ENCODE measurements at regions not wholly inside any gene's neighbourhood (a gene's known extent, or its start where the extent isn't known, plus 50 kb on each side); places are given as distances from the start of the nearest gene placed in this dataset.

DNA sequence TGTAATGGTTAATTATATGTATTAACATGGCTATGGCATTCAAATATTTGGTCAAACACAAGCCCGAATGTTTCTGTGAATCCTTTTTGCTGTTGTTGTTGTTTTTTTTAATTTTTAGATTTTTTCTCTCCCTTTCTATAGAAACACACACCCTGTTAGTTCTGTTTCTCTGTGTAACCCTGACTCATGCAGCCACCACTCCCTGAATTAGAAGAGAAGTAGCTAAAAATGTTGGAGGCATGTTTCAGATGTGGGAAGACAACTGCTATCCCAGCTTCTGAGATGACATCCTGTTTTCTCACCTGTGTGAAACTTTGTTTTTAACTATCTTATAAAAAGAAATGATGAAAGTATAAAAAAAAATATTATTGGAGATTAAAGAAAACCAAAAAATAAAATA, 219.6 kb upstream of the RGPD4 start:
- H3K4me1 ChIP-seq (ENCODE audit: insufficient read depth), result no peaks in the 10 kb centered on the region
- TF ChIP-seq JUNB (IDR thresholded peaks at IDR 0.05; ENCODE audit: unreplicated experiment) (no peak), ZNF114 (CRISPR knock-in tag; IDR thresholded peaks at IDR 0.05) (no peak), ZNF331 (CRISPR knock-in tag; IDR thresholded peaks at IDR 0.05; ENCODE audit: low read depth) (no peak), NANOG (IDR thresholded peaks at IDR 0.05; ENCODE audit: borderline replicate concordance) (no peak), CREB1 (CRISPR knock-in tag; IDR thresholded peaks at IDR 0.05; ENCODE audit: low read depth) (no peak)
- no peak overlapping the region for H2AFZ ChIP-seq
- no peaks in the 10 kb centered on the region for H3K79me2 ChIP-seq (replicated peaks; ENCODE audit: insufficient read depth)
- H3K9me3 Mint-ChIP-seq, result peaks cover 6% of the 10 kb centered on the region; the same call in 2 of the 3 replicates
- H3K27ac ChIP-seq (ENCODE audit: low read depth), result no peak overlapping the region
- H4K20me1 ChIP-seq (replicated peaks; ENCODE audit: insufficient read depth), result no peaks in the 10 kb centered on the region
- no peaks in the 10 kb centered on the region for H3K27me3 ChIP-seq (ENCODE audit: insufficient read depth)
- no peaks in the 10 kb centered on the region for H3K36me3 Mint-ChIP-seq (ENCODE audit: low read depth)
- DNase-seq (ENCODE audit: low spot score) (no peak), ATAC-seq (no peak)
- H3K4me3 ChIP-seq, result no peak overlapping the region
- H3K27ac Mint-ChIP-seq, result no peak overlapping the region
- no peaks in the 10 kb centered on the region for H3K4me1 Mint-ChIP-seq
- H3K4me2 ChIP-seq, result no peak overlapping the region
- no peaks in the 10 kb centered on the region for H3K9me2 ChIP-seq (ENCODE audit: insufficient read depth)
- no peaks in the 10 kb centered on the region for H3K36me3 ChIP-seq (ENCODE audit: insufficient read depth)
- no peaks in the 10 kb centered on the region for H3F3A ChIP-seq (replicated peaks; ENCODE audit: low read depth)
- H3K4me3 Mint-ChIP-seq, result no peak overlapping the region
- no peaks in the 10 kb centered on the region for H3K27me3 Mint-ChIP-seq (ENCODE audit: insufficient read depth, low read depth, poor library complexity)

DNA sequence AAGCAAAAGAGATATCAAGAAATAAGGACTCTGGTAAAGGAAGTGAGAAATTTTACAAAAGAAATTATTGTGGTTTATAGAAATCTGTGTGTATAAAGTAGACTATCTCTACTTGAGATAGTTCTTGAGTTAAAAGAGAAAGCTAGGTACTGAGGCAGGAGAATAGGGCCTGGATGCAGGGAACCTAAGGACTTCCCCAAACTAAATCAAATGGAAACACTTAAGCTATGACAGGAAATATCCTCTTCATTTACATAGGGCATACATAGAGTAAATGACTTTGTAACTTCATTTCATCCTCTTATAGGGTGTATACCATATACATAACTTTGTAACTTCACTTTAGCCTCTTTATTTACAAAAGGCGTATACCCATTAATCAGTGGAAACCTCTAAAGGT, 219.2 kb upstream of the RGPD4 start:
- ATAC-seq, result no peak
- H3K36me3 Mint-ChIP-seq (ENCODE audit: low read depth), result no peaks in the 10 kb centered on the region
- no peaks in the 10 kb centered on the region for H3K27me3 Mint-ChIP-seq (ENCODE audit: insufficient read depth, low read depth, poor library complexity)
- Histone ChIP-seq H3K9me2 (ENCODE audit: insufficient read depth) (no peaks in the 10 kb centered on the region), H3K36me3 (ENCODE audit: insufficient read depth) (no peaks in the 10 kb centered on the region), H3K79me2 (replicated peaks; ENCODE audit: insufficient read depth) (no peaks in the 10 kb centered on the region), H3F3A (replicated peaks; ENCODE audit: low read depth) (no peaks in the 10 kb centered on the region), H3K4me1 (ENCODE audit: insufficient read depth) (no peaks in the 10 kb centered on the region), H3K4me3 (no peak overlapping the region), H3K27ac (ENCODE audit: low read depth) (no peak overlapping the region), H3K4me2 (no peak overlapping the region), H3K27me3 (ENCODE audit: insufficient read depth) (no peaks in the 10 kb centered on the region), H4K20me1 (replicated peaks; ENCODE audit: insufficient read depth) (no peaks in the 10 kb centered on the region), H2AFZ (no peak overlapping the region)
- H3K9me3 Mint-ChIP-seq, result peaks cover 6% of the 10 kb centered on the region; the same call in 2 of the 3 replicates
- no peaks in the 10 kb centered on the region for H3K4me1 Mint-ChIP-seq
- no peak overlapping the region for H3K4me3 Mint-ChIP-seq
- H3K27ac Mint-ChIP-seq, result no peak overlapping the region
- no peak for DNase-seq (ENCODE audit: low spot score)
- TF ChIP-seq, protein P1, sequence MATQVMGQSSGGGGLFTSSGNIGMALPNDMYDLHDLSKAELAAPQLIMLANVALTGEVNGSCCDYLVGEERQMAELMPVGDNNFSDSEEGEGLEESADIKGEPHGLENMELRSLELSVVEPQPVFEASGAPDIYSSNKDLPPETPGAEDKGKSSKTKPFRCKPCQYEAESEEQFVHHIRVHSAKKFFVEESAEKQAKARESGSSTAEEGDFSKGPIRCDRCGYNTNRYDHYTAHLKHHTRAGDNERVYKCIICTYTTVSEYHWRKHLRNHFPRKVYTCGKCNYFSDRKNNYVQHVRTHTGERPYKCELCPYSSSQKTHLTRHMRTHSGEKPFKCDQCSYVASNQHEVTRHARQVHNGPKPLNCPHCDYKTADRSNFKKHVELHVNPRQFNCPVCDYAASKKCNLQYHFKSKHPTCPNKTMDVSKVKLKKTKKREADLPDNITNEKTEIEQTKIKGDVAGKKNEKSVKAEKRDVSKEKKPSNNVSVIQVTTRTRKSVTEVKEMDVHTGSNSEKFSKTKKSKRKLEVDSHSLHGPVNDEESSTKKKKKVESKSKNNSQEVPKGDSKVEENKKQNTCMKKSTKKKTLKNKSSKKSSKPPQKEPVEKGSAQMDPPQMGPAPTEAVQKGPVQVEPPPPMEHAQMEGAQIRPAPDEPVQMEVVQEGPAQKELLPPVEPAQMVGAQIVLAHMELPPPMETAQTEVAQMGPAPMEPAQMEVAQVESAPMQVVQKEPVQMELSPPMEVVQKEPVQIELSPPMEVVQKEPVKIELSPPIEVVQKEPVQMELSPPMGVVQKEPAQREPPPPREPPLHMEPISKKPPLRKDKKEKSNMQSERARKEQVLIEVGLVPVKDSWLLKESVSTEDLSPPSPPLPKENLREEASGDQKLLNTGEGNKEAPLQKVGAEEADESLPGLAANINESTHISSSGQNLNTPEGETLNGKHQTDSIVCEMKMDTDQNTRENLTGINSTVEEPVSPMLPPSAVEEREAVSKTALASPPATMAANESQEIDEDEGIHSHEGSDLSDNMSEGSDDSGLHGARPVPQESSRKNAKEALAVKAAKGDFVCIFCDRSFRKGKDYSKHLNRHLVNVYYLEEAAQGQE (IDR thresholded peaks at IDR 0.05; ENCODE audit: unreplicated experiment), result no peak
- TF ChIP-seq EZH2phosphoT487 (IDR thresholded peaks at IDR 0.05; ENCODE audit: unreplicated experiment), result no peak
- no peak for TF ChIP-seq EZH2 (IDR thresholded peaks at IDR 0.05; ENCODE audit: low read depth, unreplicated experiment)
- TF ChIP-seq, protein P2, sequence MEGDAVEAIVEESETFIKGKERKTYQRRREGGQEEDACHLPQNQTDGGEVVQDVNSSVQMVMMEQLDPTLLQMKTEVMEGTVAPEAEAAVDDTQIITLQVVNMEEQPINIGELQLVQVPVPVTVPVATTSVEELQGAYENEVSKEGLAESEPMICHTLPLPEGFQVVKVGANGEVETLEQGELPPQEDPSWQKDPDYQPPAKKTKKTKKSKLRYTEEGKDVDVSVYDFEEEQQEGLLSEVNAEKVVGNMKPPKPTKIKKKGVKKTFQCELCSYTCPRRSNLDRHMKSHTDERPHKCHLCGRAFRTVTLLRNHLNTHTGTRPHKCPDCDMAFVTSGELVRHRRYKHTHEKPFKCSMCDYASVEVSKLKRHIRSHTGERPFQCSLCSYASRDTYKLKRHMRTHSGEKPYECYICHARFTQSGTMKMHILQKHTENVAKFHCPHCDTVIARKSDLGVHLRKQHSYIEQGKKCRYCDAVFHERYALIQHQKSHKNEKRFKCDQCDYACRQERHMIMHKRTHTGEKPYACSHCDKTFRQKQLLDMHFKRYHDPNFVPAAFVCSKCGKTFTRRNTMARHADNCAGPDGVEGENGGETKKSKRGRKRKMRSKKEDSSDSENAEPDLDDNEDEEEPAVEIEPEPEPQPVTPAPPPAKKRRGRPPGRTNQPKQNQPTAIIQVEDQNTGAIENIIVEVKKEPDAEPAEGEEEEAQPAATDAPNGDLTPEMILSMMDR (conservative IDR thresholded peaks at IDR 0.05; ENCODE audit: low read depth in 2 of 2), result no peak
- TF ChIP-seq ZNF114 (CRISPR knock-in tag; IDR thresholded peaks at IDR 0.05), result no peak
- no peak for TF ChIP-seq NANOG (IDR thresholded peaks at IDR 0.05; ENCODE audit: borderline replicate concordance)
- no peak for TF ChIP-seq ETS1 (IDR thresholded peaks at IDR 0.05)
